Thyroid gland (tissue), 4 donors: ENCODE measurements at regions not wholly inside any gene's neighbourhood (a gene's known extent, or its start where the extent isn't known, plus 50 kb on each side); places are given as distances from the start of the nearest gene placed in this dataset.
"Not testable (repeated sequence)": the region's sequence is repeated elsewhere in the genome, so short reads cannot be mapped to it uniquely, and the experiment has no call there.

ENCODE experiments used
- POLR2A ChIP-seq, 2 donors: fragments of 450-650 bp; IDR thresholded peaks; one replicate each; pipeline ENCODE4 v1.6.1; 2017; ENCODE audit warnings: antibody characterized with exemption in 2 of 2, mild to moderate bottlenecking in 2 of 2, moderate library complexity in 1 of 2
- TF ChIP-seq, protein P1 (sequence below), 6 experiments: fragments of 200-600 bp in 3 of 6; fragments of 450-650 bp in 3 of 6; sonication (generic) in 3 of 6; IDR thresholded peaks; one replicate each; pipeline ENCODE4 v1.5.1; 2016 to 2019; ENCODE audit warnings: antibody characterized with exemption in 6 of 6, mild to moderate bottlenecking in 2 of 6, inconsistent platforms in 1 of 6, moderate library complexity in 1 of 6

DNA sequence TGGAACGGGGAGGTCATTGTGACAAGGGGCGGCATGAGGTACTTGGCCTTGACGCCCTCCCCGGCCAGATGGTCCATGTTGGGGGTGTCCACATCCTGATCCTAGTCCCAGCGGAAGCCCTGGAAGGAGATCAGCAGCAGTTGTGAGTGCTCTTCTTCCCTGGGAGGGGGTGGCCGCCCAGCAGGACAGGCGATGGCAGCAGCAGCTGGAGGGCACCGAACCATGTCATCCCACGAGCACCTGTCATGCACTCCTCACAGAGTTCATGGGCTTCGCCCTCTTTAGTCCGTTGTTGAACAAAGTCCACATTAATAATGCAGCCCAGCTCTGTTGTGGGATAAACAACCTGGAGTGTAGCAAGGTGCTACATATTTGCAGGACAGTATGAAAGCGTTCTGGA lies 130.7 kb downstream of the UNC93B1 start:
- TF ChIP-seq, protein P1, sequence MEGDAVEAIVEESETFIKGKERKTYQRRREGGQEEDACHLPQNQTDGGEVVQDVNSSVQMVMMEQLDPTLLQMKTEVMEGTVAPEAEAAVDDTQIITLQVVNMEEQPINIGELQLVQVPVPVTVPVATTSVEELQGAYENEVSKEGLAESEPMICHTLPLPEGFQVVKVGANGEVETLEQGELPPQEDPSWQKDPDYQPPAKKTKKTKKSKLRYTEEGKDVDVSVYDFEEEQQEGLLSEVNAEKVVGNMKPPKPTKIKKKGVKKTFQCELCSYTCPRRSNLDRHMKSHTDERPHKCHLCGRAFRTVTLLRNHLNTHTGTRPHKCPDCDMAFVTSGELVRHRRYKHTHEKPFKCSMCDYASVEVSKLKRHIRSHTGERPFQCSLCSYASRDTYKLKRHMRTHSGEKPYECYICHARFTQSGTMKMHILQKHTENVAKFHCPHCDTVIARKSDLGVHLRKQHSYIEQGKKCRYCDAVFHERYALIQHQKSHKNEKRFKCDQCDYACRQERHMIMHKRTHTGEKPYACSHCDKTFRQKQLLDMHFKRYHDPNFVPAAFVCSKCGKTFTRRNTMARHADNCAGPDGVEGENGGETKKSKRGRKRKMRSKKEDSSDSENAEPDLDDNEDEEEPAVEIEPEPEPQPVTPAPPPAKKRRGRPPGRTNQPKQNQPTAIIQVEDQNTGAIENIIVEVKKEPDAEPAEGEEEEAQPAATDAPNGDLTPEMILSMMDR (IDR thresholded peaks at IDR 0.05), result not testable (repeated sequence)
- not testable (repeated sequence) for TF ChIP-seq POLR2A (IDR thresholded peaks at IDR 0.05)
